ENCODE measurements at regions not wholly inside any gene's neighbourhood (a gene's known extent, or its start where the extent isn't known, plus 50 kb on each side); places are given as distances from the start of the nearest gene placed in this dataset.

GRCh38 chr5:117436846-117437245 lies 862.2 kb upstream of the SEMA6A start:
- no peak for ATAC-seq
- Mint-ChIP-seq H3K36me3 (ENCODE audit: low read depth) (no peaks in the 10 kb centered on the region), H3K27me3 (no peaks in the 10 kb centered on the region)

GRCh38 chr5:117435203-117435602 lies 860.6 kb upstream of the SEMA6A start:
- H3K27ac Mint-ChIP-seq: no peak overlapping the region
- H3K36me3 Mint-ChIP-seq (ENCODE audit: low read depth): no peaks in the 10 kb centered on the region
- H3K4me3 Mint-ChIP-seq: no peak overlapping the region
- H3K4me1 Mint-ChIP-seq: no peaks in the 10 kb centered on the region
- no peaks in the 10 kb centered on the region for H3K27me3 Mint-ChIP-seq
- no peaks in the 10 kb centered on the region for H3K9me3 ChIP-seq (ENCODE audit: control insufficient read depth, low read length, poor library complexity, severe bottlenecking)
- ATAC-seq: no peak
- no peak for DNase-seq

More at GRCh38 chr5:117436846-117437245, 862.2 kb upstream of the SEMA6A start:
- DNase-seq: no peak
- no peaks in the 10 kb centered on the region for H3K9me3 ChIP-seq (ENCODE audit: control insufficient read depth, low read length, poor library complexity, severe bottlenecking)
- Mint-ChIP-seq H3K4me3 (no peak overlapping the region), H3K4me1 (no peaks in the 10 kb centered on the region), H3K27ac (no peak overlapping the region)

- H3K36me3 Mint-ChIP-seq (ENCODE audit: low read depth): no peaks in the 10 kb centered on the region
- no peak overlapping the region for H3K4me3 Mint-ChIP-seq
- H3K27ac Mint-ChIP-seq: no peak overlapping the region
- ATAC-seq (no peak), DNase-seq (no peak)
- H3K27me3 Mint-ChIP-seq: no peaks in the 10 kb centered on the region
- no peaks in the 10 kb centered on the region for H3K9me3 ChIP-seq (ENCODE audit: control insufficient read depth, low read length, poor library complexity, severe bottlenecking)
- H3K4me1 Mint-ChIP-seq: no peaks in the 10 kb centered on the region
Observed at GRCh38 chr5:117434254-117434653, 859.6 kb upstream of the SEMA6A start.

- Mint-ChIP-seq H3K4me1 (no peaks in the 10 kb centered on the region), H3K27me3 (no peaks in the 10 kb centered on the region), H3K4me3 (no peak overlapping the region), H3K27ac (no peak overlapping the region), H3K36me3 (ENCODE audit: low read depth) (no peaks in the 10 kb centered on the region)
- DNase-seq (no peak), ATAC-seq (no peak)
- no peaks in the 10 kb centered on the region for H3K9me3 ChIP-seq (ENCODE audit: control insufficient read depth, low read length, poor library complexity, severe bottlenecking)
Observed at GRCh38 chr5:117433818-117434217, 859.2 kb upstream of the SEMA6A start.

- ATAC-seq: no peak
- no peaks in the 10 kb centered on the region for H3K9me3 ChIP-seq (ENCODE audit: control insufficient read depth, low read length, poor library complexity, severe bottlenecking)
- H3K27ac Mint-ChIP-seq: no peak overlapping the region
- H3K36me3 Mint-ChIP-seq (ENCODE audit: low read depth): no peaks in the 10 kb centered on the region
- no peaks in the 10 kb centered on the region for H3K4me1 Mint-ChIP-seq
- no peaks in the 10 kb centered on the region for H3K27me3 Mint-ChIP-seq
- H3K4me3 Mint-ChIP-seq: no peak overlapping the region
- no peak for DNase-seq
Observed at GRCh38 chr5:117431091-117431490, 856.5 kb upstream of the SEMA6A start.

GRCh38 chr5:117425163-117425562 lies 850.5 kb upstream of the SEMA6A start:
- DNase-seq (no peak), ATAC-seq (no peak)
- Mint-ChIP-seq H3K4me3 (no peak overlapping the region), H3K36me3 (ENCODE audit: low read depth) (no peaks in the 10 kb centered on the region), H3K27ac (no peak overlapping the region), H3K4me1 (no peaks in the 10 kb centered on the region), H3K27me3 (no peaks in the 10 kb centered on the region)
- H3K9me3 ChIP-seq (ENCODE audit: control insufficient read depth, low read length, poor library complexity, severe bottlenecking): no peaks in the 10 kb centered on the region

GRCh38 chr5:117424559-117424958 lies 849.9 kb upstream of the SEMA6A start:
- ATAC-seq (no peak), DNase-seq (no peak)
- Mint-ChIP-seq H3K27me3 (no peaks in the 10 kb centered on the region), H3K4me1 (no peaks in the 10 kb centered on the region), H3K4me3 (no peak overlapping the region), H3K27ac (no peak overlapping the region), H3K36me3 (ENCODE audit: low read depth) (no peaks in the 10 kb centered on the region)
- no peaks in the 10 kb centered on the region for H3K9me3 ChIP-seq (ENCODE audit: control insufficient read depth, low read length, poor library complexity, severe bottlenecking)

GRCh38 chr5:117417501-117417900 lies 842.9 kb upstream of the SEMA6A start:
- no peak for DNase-seq
- Mint-ChIP-seq H3K4me3 (no peak overlapping the region), H3K36me3 (ENCODE audit: low read depth) (no peaks in the 10 kb centered on the region), H3K27ac (no peak overlapping the region), H3K4me1 (no peaks in the 10 kb centered on the region), H3K27me3 (no peaks in the 10 kb centered on the region)
- no peak for ATAC-seq
- H3K9me3 ChIP-seq (ENCODE audit: control insufficient read depth, low read length, poor library complexity, severe bottlenecking): no peaks in the 10 kb centered on the region

GRCh38 chr5:117414926-117415325 lies 840.3 kb upstream of the SEMA6A start:
- ATAC-seq: no peak
- H3K36me3 Mint-ChIP-seq (ENCODE audit: low read depth): no peaks in the 10 kb centered on the region
- no peaks in the 10 kb centered on the region for H3K27me3 Mint-ChIP-seq
- DNase-seq: no peak
- no peaks in the 10 kb centered on the region for H3K4me1 Mint-ChIP-seq
- H3K9me3 ChIP-seq (ENCODE audit: control insufficient read depth, low read length, poor library complexity, severe bottlenecking): no peaks in the 10 kb centered on the region
- no peak overlapping the region for H3K27ac Mint-ChIP-seq
- H3K4me3 Mint-ChIP-seq: no peak overlapping the region

GRCh38 chr5:117411701-117412100 lies 837.1 kb upstream of the SEMA6A start:
- H3K27me3 Mint-ChIP-seq: no peaks in the 10 kb centered on the region

GRCh38 chr5:117405197-117405596 lies 830.6 kb upstream of the SEMA6A start:
- ATAC-seq: no peak
- Mint-ChIP-seq H3K4me3 (no peak overlapping the region), H3K27me3 (no peaks in the 10 kb centered on the region), H3K36me3 (ENCODE audit: low read depth) (no peaks in the 10 kb centered on the region), H3K27ac (no peak overlapping the region), H3K4me1 (no peaks in the 10 kb centered on the region)
- no peaks in the 10 kb centered on the region for H3K9me3 ChIP-seq (ENCODE audit: control insufficient read depth, low read length, poor library complexity, severe bottlenecking)
- DNase-seq: no peak

More at GRCh38 chr5:117411701-117412100, 837.1 kb upstream of the SEMA6A start:
- H3K4me3 Mint-ChIP-seq: no peak overlapping the region
- no peaks in the 10 kb centered on the region for H3K9me3 ChIP-seq (ENCODE audit: control insufficient read depth, low read length, poor library complexity, severe bottlenecking)
- no peak overlapping the region for H3K27ac Mint-ChIP-seq
- DNase-seq (no peak), ATAC-seq (no peak)
- no peaks in the 10 kb centered on the region for H3K36me3 Mint-ChIP-seq (ENCODE audit: low read depth)
- no peaks in the 10 kb centered on the region for H3K4me1 Mint-ChIP-seq

GRCh38 chr5:117394506-117395157 lies 820.0 kb upstream of the SEMA6A start:
- H3K4me1 Mint-ChIP-seq: no peaks in the 10 kb centered on the region
- no peak overlapping the region for H3K27ac Mint-ChIP-seq
- H3K36me3 Mint-ChIP-seq (ENCODE audit: low read depth): no peaks in the 10 kb centered on the region
- no peak overlapping the region for H3K4me3 Mint-ChIP-seq
- H3K27me3 Mint-ChIP-seq: no peaks in the 10 kb centered on the region
- H3K9me3 ChIP-seq (ENCODE audit: control insufficient read depth, low read length, poor library complexity, severe bottlenecking): no peaks in the 10 kb centered on the region
- DNase-seq: no peak
- no peak for ATAC-seq

- no peak for DNase-seq
- Mint-ChIP-seq H3K27ac (no peak overlapping the region), H3K4me3 (no peak overlapping the region), H3K36me3 (ENCODE audit: low read depth) (no peaks in the 10 kb centered on the region), H3K4me1 (no peaks in the 10 kb centered on the region), H3K27me3 (no peaks in the 10 kb centered on the region)
- ATAC-seq: no peak
- no peaks in the 10 kb centered on the region for H3K9me3 ChIP-seq (ENCODE audit: control insufficient read depth, low read length, poor library complexity, severe bottlenecking)
Observed at GRCh38 chr5:117393125-117393524, 818.5 kb upstream of the SEMA6A start.

GRCh38 chr5:117380316-117380715 lies 805.7 kb upstream of the SEMA6A start:
- no peaks in the 10 kb centered on the region for H3K36me3 Mint-ChIP-seq (ENCODE audit: low read depth)
- no peaks in the 10 kb centered on the region for H3K4me1 Mint-ChIP-seq
- H3K27me3 Mint-ChIP-seq: no peaks in the 10 kb centered on the region
- ATAC-seq (no peak), DNase-seq (no peak)
- no peak overlapping the region for H3K27ac Mint-ChIP-seq
- no peak overlapping the region for H3K4me3 Mint-ChIP-seq
- no peaks in the 10 kb centered on the region for H3K9me3 ChIP-seq (ENCODE audit: control insufficient read depth, low read length, poor library complexity, severe bottlenecking)

All from T-helper 17 cell (primary cell).